ENCODE measurements at regions not wholly inside any gene's neighbourhood (a gene's known extent, or its start where the extent isn't known, plus 50 kb on each side); places are given as distances from the start of the nearest gene placed in this dataset.

- TF ChIP-seq HES4 (CRISPR knock-in tag; IDR thresholded peaks at IDR 0.05; ENCODE audit: borderline replicate concordance) (no peak), ZSCAN12 (CRISPR knock-in tag; IDR thresholded peaks at IDR 0.05) (no peak), HNRNPLL (IDR thresholded peaks at IDR 0.05; ENCODE audit: low read depth, low read length, poor library complexity, severe bottlenecking) (peak; percentile 43), ZBTB7A (CRISPR knock-in tag; IDR thresholded peaks at IDR 0.05) (no peak), KIAA2018 (CRISPR knock-in tag; IDR thresholded peaks at IDR 0.05; ENCODE audit: borderline replicate concordance) (no peak), ADNP (CRISPR knock-in tag; IDR thresholded peaks at IDR 0.05) (no peak), ZSCAN5A (CRISPR knock-in tag; IDR thresholded peaks at IDR 0.05; ENCODE audit: borderline replicate concordance) (no peak), SMYD3 (CRISPR knock-in tag; IDR thresholded peaks at IDR 0.05) (no peak), ZEB1 (IDR thresholded peaks at IDR 0.05; ENCODE audit: insufficient replicate concordance, low read depth) (no peak), ZNF784 (CRISPR knock-in tag; IDR thresholded peaks at IDR 0.05; ENCODE audit: borderline replicate concordance) (no peak; the same call in 1 of the 2 replicates), POLR2AphosphoS2 (IDR thresholded peaks at IDR 0.05; ENCODE audit: low read depth, low read length) (no peak), PTBP1 (IDR thresholded peaks at IDR 0.05; ENCODE audit: low read depth, low read length, poor library complexity, severe bottlenecking) (no peak), ZNF282 (IDR thresholded peaks at IDR 0.05; ENCODE audit: partially characterized antibody) (no peak), MIXL1 (CRISPR knock-in tag; IDR thresholded peaks at IDR 0.05) (no peak), ZBTB39 (CRISPR knock-in tag; IDR thresholded peaks at IDR 0.05) (no peak), RARA (CRISPR knock-in tag; IDR thresholded peaks at IDR 0.05) (peak; percentile 10; the same call in 1 of the 2 replicates), MED8 (CRISPR knock-in tag; IDR thresholded peaks at IDR 0.05; ENCODE audit: insufficient replicate concordance) (peak; percentile 70)
These were observed 94.7 kb downstream of the PPIAL4G start (continued) for GRCh38 chr1:148388260-148389026.
